ENCODE measurements at regions not wholly inside any gene's neighbourhood (a gene's known extent, or its start where the extent isn't known, plus 50 kb on each side); places are given as distances from the start of the nearest gene placed in this dataset.

DNA sequence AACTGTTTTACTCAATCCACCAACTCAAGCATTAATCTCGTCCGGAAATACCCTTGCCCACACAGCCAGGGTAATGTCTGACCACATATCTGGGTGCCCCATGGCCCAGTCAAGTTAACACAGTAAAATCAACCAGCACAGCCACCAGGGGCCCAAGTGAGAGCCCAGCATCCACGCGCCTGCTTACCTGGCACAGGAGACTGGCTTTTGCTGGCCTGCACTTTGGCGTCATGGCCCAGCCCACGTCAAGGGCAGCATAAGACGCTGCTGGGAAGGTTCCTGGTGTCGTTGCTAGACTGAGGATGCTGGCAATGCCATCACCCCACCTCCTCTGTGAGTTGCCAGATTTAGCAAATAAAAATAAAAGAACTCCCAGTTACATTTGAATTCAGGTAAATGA, 53.6 kb upstream of the BCL11B start:
- no peaks in the 10 kb centered on the region for H4K20me1 ChIP-seq (ENCODE audit: insufficient read depth, low read length)
- H3K4me2 ChIP-seq (ENCODE audit: insufficient read depth, low read length): no peak overlapping the region
- H3K27ac ChIP-seq (ENCODE audit: low read depth, low read length): no peak overlapping the region
- TF ChIP-seq, protein P1, sequence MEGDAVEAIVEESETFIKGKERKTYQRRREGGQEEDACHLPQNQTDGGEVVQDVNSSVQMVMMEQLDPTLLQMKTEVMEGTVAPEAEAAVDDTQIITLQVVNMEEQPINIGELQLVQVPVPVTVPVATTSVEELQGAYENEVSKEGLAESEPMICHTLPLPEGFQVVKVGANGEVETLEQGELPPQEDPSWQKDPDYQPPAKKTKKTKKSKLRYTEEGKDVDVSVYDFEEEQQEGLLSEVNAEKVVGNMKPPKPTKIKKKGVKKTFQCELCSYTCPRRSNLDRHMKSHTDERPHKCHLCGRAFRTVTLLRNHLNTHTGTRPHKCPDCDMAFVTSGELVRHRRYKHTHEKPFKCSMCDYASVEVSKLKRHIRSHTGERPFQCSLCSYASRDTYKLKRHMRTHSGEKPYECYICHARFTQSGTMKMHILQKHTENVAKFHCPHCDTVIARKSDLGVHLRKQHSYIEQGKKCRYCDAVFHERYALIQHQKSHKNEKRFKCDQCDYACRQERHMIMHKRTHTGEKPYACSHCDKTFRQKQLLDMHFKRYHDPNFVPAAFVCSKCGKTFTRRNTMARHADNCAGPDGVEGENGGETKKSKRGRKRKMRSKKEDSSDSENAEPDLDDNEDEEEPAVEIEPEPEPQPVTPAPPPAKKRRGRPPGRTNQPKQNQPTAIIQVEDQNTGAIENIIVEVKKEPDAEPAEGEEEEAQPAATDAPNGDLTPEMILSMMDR (IDR thresholded peaks at IDR 0.05; ENCODE audit: extremely low read depth, low read depth, low read length): no peak
- H3K36me3 ChIP-seq (ENCODE audit: insufficient read depth, low read length): no peaks in the 10 kb centered on the region
- no peaks in the 10 kb centered on the region for H3K79me2 ChIP-seq (ENCODE audit: insufficient read depth, low read length)
- no peaks in the 10 kb centered on the region for H3K9me3 ChIP-seq (ENCODE audit: low read depth, low read length)
- DNase-seq (ENCODE audit: insufficient read length, low spot score, missing footprints): no peak
- no peak overlapping the region for H3K4me3 ChIP-seq (ENCODE audit: insufficient read depth, low read length)
- H2AFZ ChIP-seq (ENCODE audit: low read length): no peak overlapping the region
- H3K27me3 ChIP-seq (ENCODE audit: insufficient read depth, low read length): peaks cover 3% of the 10 kb centered on the region
- H3K4me1 ChIP-seq (ENCODE audit: insufficient read depth, low read length): no peaks in the 10 kb centered on the region

- no peak overlapping the region for H3K4me3 ChIP-seq (ENCODE audit: insufficient read depth, low read length)
- no peaks in the 10 kb centered on the region for H4K20me1 ChIP-seq (ENCODE audit: insufficient read depth, low read length)
- no peaks in the 10 kb centered on the region for H3K79me2 ChIP-seq (ENCODE audit: insufficient read depth, low read length)
- TF ChIP-seq, protein P1 (IDR thresholded peaks at IDR 0.05; ENCODE audit: extremely low read depth, low read depth, low read length): no peak
- H3K9me3 ChIP-seq (ENCODE audit: low read depth, low read length): no peaks in the 10 kb centered on the region
- no peaks in the 10 kb centered on the region for H3K4me1 ChIP-seq (ENCODE audit: insufficient read depth, low read length)
- H3K27me3 ChIP-seq (ENCODE audit: insufficient read depth, low read length): peaks cover 3% of the 10 kb centered on the region
- no peak overlapping the region for H3K4me2 ChIP-seq (ENCODE audit: insufficient read depth, low read length)
- H3K27ac ChIP-seq (ENCODE audit: low read depth, low read length): no peak overlapping the region
- DNase-seq (ENCODE audit: insufficient read length, low spot score, missing footprints): no peak
- no peak overlapping the region for H2AFZ ChIP-seq (ENCODE audit: low read length)
- H3K36me3 ChIP-seq (ENCODE audit: insufficient read depth, low read length): no peaks in the 10 kb centered on the region
Measured at GRCh38 chr14:99325016-99325415, 53.0 kb upstream of the BCL11B start.

GRCh38 chr14:99324291-99324690, 52.3 kb upstream of the BCL11B start:
- Histone ChIP-seq H3K27ac (ENCODE audit: low read depth, low read length) (no peak overlapping the region), H3K27me3 (ENCODE audit: insufficient read depth, low read length) (peaks cover 3% of the 10 kb centered on the region), H4K20me1 (ENCODE audit: insufficient read depth, low read length) (no peaks in the 10 kb centered on the region), H2AFZ (ENCODE audit: low read length) (no peak overlapping the region), H3K79me2 (ENCODE audit: insufficient read depth, low read length) (no peaks in the 10 kb centered on the region), H3K9me3 (ENCODE audit: low read depth, low read length) (no peaks in the 10 kb centered on the region), H3K4me3 (ENCODE audit: insufficient read depth, low read length) (no peak overlapping the region), H3K36me3 (ENCODE audit: insufficient read depth, low read length) (no peaks in the 10 kb centered on the region), H3K4me2 (ENCODE audit: insufficient read depth, low read length) (no peak overlapping the region), H3K4me1 (ENCODE audit: insufficient read depth, low read length) (no peaks in the 10 kb centered on the region)
- no peak for DNase-seq (ENCODE audit: insufficient read length, low spot score, missing footprints)
- TF ChIP-seq, protein P1 (IDR thresholded peaks at IDR 0.05; ENCODE audit: extremely low read depth, low read depth, low read length): no peak

DNA sequence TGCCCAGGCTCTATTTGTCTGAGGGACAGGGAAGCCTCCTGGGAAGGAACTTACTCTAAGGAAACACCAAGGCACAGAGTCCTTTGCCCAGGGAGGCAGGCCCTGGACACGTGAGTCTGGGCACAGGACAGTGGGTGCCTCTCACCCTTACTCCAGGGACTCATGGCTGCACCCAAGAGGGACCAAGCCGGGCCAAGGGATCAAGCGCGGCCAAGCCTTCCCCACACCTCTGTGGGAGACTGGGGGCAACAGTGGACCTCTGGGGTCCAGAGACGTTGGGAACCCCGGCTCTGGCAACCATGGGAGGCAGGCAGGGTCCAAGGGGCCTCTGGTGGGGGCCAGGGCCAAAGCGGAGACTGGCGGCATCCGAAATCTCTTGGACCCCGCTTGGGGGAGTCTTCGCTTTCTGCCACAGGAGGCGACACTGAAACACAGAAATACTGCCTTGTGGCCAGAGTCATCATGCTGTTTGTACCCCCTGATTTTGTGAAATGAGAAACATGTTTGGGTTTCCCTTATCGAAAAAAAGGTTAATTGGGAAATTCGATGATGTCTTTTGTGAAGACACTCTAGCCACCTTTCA, 51.7 kb upstream of the BCL11B start:
- Histone ChIP-seq H3K79me2 (ENCODE audit: insufficient read depth, low read length) (no peaks in the 10 kb centered on the region), H3K27ac (ENCODE audit: low read depth, low read length) (no peak overlapping the region), H4K20me1 (ENCODE audit: insufficient read depth, low read length) (no peaks in the 10 kb centered on the region), H3K4me2 (ENCODE audit: insufficient read depth, low read length) (no peak overlapping the region), H3K36me3 (ENCODE audit: insufficient read depth, low read length) (no peaks in the 10 kb centered on the region), H2AFZ (ENCODE audit: low read length) (no peak overlapping the region), H3K4me3 (ENCODE audit: insufficient read depth, low read length) (no peak overlapping the region), H3K4me1 (ENCODE audit: insufficient read depth, low read length) (no peaks in the 10 kb centered on the region), H3K9me3 (ENCODE audit: low read depth, low read length) (no peaks in the 10 kb centered on the region), H3K27me3 (ENCODE audit: insufficient read depth, low read length) (peaks cover 3% of the 10 kb centered on the region)
- DNase-seq (ENCODE audit: insufficient read length, low spot score, missing footprints): no peak
- TF ChIP-seq, protein P1 (IDR thresholded peaks at IDR 0.05; ENCODE audit: extremely low read depth, low read depth, low read length): no peak
